T follicular helper cell (primary cell): ENCODE measurements at regions not wholly inside any gene's neighbourhood (a gene's known extent, or its start where the extent isn't known, plus 50 kb on each side); places are given as distances from the start of the nearest gene placed in this dataset.
"Not testable (repeated sequence)": the region's sequence is repeated elsewhere in the genome, so short reads cannot be mapped to it uniquely, and the experiment has no call there.

ENCODE experiments used
- DNase-seq: peaks from one replicate; pipeline ENCODE4 v3.0.0-alpha.2; 2020; ENCODE audit warnings: low read depth

DNA sequence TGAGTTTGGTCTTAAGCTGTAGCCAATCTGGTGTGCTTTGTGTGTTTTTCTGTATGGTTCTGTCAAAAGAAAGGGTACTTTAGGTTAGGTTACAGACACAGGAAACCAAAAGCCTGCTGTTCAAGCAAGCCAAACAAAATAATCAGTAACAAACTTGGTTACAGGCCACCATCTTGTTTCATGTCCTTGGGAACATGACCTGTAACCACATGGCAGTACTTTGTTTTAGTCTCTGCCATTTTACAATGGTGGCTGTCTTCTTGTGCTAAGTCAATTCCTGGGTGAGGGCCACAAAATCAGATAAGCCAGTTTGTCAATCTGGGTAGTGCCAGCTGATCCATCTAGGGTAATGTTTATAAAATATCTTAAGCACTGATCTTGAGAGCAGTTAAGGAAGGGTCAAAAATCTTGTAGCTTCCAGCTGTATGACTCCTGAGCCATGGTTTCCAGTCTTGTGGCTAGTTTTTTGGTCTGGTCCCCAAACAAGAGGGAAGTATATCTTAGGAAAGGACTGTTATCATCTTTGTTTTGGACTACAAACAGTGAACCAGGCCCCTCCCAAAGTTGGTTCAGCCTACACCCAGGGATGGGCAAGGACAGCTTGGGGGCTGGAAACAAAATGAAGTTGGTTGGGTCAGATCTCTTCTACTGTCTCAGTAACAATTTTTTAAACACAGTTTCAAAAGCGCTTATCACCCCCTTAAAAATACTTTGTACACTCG lies 90.0 kb downstream of the IGLL5 start:
- no peak for DNase-seq

DNA sequence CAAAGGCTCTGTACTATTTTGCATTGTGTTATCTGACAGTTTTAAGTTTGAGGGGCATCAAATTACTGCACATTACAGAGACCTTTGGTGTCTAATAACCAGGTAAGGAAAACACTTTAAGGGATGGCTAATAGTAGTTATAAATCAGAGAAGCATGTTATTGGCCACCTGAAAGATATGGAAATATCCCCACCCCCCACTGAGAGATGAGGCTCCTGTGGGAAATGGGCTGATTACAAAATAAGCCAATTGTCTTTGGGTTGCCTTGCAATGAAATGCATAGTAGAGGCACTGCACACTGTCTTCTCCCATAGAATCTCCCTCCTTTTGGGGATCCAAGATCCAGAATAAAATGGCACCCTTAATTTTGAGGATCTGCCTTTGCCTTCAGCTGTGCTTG lies 91.0 kb downstream of the IGLL5 start:
- no peak for DNase-seq

DNA sequence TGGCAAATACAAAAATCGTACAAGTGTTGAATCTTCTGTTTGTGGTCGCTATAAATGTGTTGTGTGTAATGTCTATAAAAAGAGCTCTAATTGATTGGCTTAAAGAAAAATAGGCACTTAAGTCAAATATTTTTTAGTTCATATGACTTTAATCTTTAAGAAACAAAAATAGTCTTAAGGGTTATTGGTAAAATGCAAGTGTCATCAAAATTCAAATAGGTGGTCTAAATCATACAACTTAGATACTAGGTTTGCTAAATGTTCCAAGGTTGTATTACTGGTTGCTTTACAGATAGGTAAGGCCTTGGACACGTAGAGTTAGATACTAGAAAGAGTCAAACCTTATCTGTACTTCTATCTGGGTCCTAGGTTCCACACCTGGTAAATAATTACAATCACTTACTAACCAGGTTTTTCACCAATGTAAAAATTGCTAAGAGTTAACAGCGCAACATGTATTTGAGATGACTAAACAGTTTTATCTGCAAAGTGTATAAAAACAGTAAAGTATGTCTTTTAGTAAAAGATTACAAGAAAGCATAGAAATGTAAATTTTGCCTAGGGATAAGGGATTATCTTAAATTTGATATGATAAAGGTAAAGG lies 91.1 kb upstream of the GNAZ start:
- no peak for DNase-seq

DNA sequence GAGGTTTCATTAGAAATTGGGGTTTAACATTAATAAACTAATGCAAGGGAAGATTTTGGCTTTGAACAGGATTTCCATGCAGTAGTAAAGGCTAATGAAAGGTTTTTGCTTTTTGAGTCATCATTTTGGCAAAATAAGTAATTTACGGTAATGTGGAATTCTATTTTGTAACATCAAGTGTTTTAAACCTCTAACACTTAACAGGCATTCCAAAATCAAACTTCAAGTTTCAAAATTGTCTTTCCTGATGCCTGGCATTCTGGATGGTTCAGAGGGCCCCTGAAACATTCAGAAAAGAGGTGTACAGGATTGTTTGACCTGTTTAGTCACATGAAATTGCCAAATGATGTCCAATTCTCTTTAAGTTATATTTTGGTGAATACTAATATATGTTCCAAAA lies 90.4 kb upstream of the GNAZ start:
- DNase-seq: no peak

DNA sequence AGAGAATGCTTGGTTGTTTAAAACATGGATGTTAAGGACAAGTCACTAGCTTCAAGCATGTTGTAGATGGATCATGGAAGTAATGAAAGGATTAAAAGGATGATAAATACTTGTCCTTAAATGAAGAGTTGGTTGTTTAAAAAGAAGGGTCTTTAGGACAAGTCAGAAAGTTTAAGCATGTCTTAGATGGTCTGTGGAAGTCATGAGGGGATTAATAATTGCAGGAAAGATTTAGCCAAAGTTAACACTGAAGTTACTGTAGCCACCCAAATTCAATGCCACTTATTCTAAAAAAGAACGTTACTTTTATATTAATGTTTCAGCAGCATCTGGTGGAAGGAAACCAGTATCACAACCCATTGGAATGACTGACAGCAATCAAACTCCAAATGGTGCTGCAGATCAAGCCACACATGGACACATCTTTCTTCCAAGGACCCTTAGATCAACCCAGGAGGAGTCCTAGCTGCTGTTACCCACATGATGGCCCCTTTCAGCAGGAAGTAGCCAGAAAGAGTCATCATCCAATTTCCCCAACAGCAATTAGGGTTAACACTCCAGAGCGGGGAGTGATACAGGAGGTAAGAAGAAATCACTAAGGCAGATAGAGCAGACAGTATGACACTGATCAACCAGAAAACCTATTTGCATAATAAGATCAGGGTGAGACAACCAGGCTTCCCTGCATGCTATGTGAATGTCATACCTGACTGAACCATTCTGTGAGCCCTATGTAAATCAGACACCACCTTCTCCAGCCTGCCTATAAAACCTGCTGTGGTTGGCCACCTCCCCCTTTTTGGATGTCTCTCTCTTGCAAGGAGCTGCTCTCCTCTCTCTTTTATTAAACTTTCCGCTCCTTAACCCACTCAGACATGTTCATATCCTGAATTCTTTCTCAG lies 88.4 kb upstream of the GNAZ start:
- DNase-seq: no peak

DNA sequence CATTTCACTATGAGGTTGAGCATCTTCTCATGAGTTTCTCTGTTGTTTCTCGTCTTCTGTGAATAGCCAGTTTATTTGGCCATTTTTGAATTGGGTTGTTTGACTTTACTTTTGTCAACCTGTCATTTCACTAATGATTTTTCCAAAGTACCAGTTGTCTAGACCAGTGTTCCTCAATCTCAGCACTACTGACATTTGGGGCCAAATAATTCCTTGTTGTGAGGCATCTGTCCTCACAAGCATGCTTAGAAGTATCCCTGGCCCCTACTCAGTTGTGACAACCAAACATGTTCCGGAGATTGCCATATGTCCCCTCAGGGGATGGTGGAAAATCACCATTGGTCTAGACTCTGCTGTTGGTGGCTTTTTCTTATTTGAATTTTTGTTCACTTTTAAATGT lies 87.7 kb upstream of the GNAZ start:
- no peak for DNase-seq

DNA sequence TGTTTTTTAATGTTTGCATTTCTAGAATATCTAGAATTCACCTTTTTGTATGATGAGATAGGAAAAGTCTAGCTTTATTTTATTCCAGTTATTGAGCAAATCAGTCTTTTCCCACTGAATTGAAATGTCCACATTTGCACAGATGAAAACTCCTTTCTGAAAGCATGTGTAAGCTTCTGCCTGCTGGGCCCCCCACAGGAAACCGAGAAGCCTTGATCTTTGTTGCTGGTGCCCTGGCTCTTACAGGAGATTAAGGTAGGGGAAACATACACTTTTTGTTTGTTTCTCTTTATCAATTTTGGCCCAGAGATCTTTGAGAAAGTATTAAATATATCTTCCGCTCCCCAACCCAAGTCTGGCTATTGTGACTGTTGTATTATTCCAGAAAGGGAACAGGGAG lies 87.2 kb upstream of the GNAZ start:
- DNase-seq: no peak

DNA sequence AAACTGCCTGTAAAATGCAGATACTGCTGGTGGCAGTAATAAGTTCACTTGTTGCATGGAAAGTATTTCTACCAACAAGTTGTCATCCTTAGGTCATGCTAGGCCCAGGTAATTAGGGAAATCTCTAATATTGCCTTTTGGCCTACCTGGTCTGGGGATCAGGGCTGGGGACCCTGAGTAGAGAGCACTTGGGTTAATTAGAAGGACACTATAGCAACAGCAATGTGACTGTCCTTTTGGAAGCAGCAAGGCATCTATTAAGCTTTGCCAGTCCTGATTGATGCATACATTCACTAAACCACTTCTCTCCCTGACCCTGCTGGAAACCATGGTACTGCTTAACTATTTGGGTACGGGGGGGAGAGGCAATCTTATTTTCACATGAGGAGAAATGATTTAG lies 86.5 kb upstream of the GNAZ start:
- DNase-seq: no peak

DNA sequence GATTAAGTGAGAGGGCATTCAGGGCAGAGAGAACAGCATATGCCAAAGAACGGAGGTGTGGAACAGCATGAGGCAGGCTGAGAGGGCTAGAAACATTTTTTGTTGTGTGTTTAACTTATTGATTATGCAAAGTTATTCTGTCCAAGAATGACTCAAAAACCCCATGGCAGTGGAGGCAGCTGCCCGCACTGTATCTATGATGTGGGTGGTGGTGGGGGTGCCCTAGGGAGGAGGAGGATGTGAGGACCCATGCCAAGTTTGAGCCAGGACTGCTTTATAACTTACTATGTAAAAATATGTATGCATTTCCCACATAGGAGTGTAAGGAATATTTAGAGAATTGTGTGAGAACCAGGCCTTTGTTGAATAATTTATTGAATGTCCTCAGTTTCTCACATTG lies 85.4 kb upstream of the GNAZ start:
- DNase-seq: no peak

DNA sequence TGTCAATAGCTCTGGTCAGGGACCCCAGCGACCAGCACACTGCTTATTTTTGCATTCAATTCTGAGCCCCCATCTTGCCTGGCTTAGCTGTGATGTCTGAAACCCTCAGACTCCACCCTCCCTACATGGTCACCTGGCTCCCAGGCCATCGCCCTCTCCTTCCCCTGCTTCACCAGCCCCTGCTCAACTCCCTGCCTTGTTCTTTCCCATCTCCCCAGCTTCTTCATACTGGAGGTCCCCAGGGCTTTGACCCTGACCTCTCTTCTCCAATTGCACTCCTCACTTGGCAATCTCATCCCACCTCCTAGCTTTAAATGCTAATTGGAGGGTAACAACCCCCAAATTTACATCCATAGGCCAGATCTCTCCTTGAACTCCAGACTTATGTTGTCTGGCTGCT lies 84.3 kb upstream of the GNAZ start:
- no peak for DNase-seq

DNA sequence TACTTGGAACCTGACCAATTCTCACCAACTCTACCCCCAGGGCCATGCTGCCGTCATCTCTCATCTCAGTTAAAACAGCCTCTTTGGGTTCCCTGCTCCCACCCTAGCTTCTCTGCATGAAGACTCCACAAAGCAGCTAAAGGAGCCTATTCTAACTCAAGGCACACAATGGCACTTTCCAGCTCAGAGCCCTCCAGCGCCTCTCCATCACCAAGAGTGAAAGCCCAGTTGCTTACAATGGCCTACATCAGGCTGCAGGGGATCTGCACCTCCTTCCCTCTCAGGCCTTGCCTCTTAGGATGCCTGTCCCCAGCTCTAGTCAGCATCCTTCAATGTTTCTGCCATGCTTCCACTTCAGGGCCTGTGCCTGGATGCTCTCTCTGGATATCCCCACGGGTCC lies 83.7 kb upstream of the GNAZ start:
- DNase-seq: no peak

DNA sequence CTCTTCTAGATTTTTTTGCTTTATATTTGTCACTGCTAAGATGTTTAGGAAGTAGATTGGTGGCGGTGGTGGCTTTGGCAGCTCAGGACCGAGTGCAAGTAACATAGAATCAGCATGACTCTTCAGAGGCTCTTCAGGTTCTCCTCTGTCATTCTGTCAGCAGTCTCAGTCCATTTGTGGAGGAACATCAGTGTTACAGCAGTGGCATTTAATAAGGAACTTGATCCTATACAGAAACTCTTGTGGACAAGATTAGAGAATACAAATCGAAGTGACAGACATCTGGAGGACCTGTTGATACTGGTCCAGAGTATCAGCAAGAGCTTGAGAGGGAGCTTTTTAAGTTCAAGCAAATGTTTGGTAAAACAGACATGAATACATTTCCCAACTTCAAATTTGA lies 82.2 kb upstream of the GNAZ start:
- DNase-seq: no peak

DNA sequence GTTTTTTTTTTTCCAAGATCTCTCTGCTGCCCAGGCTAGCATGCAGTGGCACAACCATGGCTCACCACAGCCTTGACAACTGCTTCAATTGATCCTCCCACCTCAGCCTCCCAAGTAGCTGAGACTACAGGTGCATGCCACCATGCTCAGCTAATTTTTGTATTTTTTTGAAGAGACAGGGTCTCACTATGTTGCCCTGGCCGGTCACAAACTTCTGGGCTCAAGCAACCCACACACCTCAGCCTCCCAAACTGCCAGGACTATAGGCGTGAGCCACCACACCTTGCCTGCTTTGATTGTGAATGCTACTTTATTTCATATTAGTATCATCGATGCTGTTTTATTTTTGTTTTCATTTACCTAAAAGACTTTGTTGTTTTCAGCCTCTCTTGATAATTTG lies 81.5 kb upstream of the GNAZ start:
- DNase-seq: no peak

DNA sequence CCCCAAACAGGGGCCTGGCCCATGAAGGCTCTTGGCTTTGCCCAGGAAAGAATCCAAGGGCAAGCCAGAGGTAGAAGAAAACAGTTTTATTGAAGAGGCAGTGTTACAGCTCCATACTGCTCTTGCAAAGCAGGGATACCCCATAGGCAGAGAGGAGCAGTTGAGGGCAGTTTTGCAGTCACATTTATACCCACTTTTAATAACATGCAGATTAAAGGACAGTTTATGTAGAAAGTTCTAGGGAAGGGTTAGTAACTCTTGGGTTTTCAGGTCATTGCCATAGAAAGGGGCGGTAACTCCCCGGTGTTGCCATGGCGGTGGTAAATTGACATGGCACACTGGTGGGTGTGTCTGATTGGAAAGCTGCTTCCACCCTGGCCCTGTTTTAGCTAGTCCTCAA lies 80.5 kb upstream of the GNAZ start:
- DNase-seq: no peak

DNA sequence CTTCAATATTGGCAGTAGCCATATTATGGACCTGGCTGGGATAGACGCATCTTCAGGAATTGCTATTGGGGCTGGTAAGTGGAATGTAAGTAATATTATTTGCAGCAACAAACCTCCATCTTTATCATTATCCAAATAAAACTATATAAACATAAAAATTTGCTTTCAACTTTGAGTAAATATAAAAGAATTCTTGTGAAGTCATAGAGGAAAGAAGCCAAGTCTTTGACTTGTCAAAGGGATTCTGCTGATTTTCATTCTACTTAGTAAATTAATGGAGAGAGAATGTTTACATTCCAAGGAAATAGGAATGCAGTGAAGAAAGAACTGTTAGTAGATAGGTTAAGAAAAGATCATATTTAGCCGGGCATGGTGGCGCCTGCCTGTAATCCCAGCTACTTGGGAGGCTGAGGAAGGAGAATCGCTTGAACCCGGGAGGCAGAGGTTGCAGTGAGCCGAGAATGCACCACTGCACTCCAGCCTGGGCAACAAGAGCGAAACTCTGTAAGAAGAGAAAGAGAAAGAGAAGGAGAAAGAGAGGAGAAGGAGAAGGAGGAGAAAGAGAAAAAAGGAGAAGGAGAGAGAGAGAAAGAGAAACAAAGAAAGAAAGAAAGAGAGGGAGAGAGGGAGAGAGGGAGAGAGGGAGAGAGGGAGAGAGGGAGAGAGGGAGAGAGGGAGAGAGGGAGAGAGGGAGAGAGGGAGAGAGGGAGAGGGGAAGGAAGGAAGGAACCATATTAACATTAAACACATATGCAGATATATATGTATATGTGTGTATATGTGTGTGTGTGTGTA lies 79.4 kb upstream of the GNAZ start:
- not testable (repeated sequence) for DNase-seq

DNA sequence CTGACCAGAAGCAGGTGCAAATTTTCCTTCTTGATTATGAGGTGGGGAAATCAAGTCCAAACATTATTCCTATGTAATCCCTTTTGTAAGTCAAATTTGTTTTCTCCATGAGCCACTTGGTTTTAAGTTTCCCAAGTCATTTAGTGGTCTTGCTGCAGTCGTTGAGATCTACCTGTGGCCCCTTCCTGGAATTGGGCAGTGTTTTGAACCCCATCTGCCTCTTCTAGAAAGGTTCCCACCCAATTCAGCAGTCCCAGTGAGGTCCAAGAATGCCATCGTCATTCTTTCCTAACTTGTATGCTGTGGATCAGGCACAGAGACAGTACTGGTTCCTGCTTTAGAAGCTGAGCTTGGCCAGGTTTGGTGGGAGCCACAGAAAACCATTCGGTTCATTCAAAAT lies 77.8 kb upstream of the GNAZ start:
- no peak for DNase-seq

DNA sequence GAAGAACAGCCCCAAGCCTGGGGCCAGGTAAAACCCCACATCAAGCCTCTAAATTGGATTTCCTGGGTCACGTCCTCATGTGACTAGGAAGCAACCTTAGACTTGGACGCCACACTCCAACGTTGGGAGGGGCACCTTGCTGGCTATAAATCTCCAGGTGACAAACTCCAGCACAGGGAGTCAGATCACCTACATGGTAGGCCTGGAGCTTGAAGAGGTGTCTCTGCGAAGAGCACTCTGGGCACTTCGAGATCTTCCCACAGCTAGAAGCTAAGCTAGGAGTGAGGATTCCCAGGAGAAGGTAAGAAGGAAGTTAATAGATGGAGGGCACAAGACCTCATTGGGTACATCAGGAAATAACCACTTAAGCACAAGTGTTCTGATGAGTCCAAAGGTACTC lies 77.1 kb upstream of the GNAZ start:
- DNase-seq: no peak

DNA sequence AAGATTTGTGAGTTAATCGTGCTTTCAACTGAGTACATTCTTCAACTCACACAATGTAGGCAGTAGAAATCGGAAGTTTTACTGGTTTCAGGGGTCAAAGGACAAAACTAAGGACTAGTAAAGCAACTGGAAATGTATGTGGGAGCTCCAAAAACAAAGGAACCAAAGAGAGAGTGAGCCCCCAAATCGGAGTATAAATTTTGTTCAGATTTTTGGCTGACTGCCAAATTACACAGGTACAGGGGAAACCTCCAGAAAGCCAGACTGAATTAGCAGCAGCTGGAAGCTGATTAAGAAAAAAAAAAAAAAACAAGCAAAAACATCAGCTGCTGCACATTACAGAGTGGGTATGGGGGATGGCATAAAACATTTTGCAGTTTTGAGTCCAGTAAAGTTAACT lies 75.2 kb upstream of the GNAZ start:
- no peak for DNase-seq

DNA sequence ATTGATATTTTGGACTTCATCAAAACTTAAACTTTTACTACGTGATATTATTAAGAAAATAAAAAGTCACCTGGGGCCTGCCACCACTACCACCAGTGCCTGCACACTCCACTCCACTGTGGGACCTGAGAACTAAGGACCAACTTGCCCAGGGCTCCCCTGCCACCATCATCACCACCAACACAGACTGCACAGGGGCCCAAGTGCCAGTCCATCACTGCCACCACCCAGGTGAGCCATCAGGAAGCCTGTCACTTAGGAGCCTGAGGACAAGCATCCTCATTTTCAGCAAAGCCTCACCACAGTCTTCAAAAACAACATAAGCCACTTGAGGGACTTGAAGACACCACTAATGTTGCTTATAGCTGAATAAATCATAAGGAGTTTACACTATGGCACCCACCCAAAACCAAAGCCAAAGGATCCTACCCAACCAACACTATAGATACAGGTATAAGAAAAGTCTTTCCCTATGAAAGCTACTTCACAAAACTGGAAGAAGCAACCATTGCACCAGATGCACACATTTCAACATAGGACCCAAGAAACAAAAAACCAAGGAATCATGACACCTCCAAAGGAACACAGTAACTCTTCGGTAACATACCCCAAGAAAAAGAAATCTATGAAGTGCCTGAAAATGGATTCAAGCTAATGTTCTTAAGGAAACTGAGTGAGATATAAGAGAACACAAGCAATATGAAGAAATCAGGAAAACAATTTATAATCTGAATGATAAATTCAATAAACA lies 73.6 kb upstream of the GNAZ start:
- DNase-seq: no peak

DNA sequence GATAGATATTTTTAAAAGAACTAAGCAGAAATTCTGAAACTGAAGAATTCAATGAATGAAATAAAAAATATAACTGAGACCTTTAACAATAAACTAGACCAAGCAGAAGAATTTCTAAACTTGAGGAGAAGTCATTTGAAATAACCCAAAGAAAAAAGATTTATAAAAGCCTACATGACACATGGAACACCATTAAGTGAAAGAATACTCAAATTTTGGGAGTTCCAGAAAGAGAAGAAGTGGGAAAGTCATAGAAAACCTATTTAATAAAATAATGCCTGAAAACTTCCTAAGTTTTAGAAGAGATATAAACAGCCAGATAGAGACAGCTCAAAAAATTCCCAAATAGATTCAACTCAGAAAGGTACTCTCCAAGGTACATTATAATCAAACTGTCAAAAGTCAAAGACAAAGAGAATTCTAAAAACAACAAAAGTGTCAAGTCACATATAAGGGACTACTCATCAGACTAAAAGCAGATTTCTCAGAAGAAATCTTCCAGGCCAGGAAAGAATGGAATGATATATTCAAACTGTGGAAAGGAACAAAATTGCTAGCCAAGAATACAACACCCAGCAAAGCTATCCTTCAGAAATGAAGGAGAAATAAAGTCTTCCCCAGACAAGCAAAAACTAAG lies 72.9 kb upstream of the GNAZ start:
- DNase-seq: no peak

DNA sequence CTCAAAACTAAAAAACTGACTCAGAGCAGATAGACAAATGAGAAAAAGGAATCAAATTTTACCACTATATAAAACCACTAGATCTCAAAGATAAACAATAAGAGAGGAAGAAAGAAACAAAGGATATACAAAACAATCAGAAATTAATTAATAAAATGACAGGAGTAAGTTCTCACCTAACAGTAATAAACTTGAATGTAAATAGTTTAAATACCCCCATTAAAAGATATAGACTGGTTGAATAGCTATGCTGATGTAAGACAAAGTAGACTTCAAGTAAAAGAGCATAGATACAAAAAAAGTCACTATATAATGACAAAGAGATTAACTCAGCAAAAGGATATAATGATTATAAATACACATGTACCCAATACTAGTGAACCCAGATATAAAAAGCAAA lies 72.3 kb upstream of the GNAZ start:
- DNase-seq: no peak
